ENCODE measurements at regions not wholly inside any gene's neighbourhood (a gene's known extent, or its start where the extent isn't known, plus 50 kb on each side); places are given as distances from the start of the nearest gene placed in this dataset.

DNA sequence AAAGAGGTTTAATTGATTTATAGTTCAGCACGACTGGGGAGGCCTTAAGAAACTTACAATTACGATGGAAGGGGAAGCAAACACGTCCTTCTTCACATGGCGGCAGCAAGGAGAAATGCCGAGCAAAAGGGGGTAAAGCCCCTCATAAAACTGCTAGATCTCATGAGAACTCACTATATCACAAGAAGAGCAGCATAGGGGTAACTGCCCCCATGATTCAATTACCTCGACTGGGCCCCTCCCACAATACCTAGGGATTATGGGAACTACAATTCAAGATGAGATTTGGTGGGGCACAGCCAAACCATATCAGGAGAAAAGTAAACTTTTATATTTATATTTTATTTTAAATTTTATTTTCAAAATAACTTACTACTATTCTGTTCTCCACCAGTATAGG lies 272.0 kb downstream of the MYCN start:
- TF ChIP-seq, protein P1, sequence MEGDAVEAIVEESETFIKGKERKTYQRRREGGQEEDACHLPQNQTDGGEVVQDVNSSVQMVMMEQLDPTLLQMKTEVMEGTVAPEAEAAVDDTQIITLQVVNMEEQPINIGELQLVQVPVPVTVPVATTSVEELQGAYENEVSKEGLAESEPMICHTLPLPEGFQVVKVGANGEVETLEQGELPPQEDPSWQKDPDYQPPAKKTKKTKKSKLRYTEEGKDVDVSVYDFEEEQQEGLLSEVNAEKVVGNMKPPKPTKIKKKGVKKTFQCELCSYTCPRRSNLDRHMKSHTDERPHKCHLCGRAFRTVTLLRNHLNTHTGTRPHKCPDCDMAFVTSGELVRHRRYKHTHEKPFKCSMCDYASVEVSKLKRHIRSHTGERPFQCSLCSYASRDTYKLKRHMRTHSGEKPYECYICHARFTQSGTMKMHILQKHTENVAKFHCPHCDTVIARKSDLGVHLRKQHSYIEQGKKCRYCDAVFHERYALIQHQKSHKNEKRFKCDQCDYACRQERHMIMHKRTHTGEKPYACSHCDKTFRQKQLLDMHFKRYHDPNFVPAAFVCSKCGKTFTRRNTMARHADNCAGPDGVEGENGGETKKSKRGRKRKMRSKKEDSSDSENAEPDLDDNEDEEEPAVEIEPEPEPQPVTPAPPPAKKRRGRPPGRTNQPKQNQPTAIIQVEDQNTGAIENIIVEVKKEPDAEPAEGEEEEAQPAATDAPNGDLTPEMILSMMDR (IDR thresholded peaks at IDR 0.05) = no peak
- TF ChIP-seq POLR2A (IDR thresholded peaks at IDR 0.05) = no peak
- DNase-seq = no peak
- Histone ChIP-seq H3K9me3 (no peaks in the 10 kb centered on the region), H3K27me3 (no peaks in the 10 kb centered on the region), H3K27ac (no peak overlapping the region), H3K36me3 (no peaks in the 10 kb centered on the region), H3K4me1 (no peaks in the 10 kb centered on the region), H3K4me3 (replicated peaks in 1 of 3) (no peak overlapping the region)
- intact Hi-C loops (cut with DNase I) = loop anchor here (10.0 kb wide), 1 partner anchor 268 kb away; the partner anchor contains the start of gene MYCN
- WGBS, 2 donors = 91 to 94% methylated on average over 6 of the region's 6 CpGs

DNA sequence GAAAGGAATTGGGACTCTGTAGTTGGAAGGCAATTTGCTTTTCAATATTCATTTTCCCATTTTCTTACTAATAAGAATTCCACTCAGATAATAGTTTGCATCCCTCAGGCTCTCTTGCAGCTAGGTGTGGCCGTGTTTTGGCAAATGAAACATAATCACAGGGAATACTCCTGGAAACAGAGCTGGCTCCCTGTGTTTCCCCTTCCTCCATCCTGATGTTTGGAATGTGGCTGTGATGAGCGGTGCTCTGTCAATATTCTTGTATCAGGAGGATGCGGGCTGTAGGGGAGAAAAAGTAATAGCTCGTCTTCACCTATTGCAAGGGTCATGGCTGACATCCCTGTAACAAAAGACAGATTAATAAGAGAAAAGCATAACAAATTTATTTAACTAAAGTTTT lies 271.0 kb downstream of the MYCN start:
- no peak for DNase-seq
- Histone ChIP-seq H3K27ac (no peak overlapping the region), H3K4me3 (replicated peaks in 1 of 3) (no peak overlapping the region), H3K4me1 (no peaks in the 10 kb centered on the region), H3K36me3 (no peaks in the 10 kb centered on the region), H3K27me3 (no peaks in the 10 kb centered on the region), H3K9me3 (no peaks in the 10 kb centered on the region)
- WGBS, 2 donors = 50 to 65% methylated on average over 4 of the region's 4 CpGs
- TF ChIP-seq POLR2A (IDR thresholded peaks at IDR 0.05) = no peak
- TF ChIP-seq, protein P1 (IDR thresholded peaks at IDR 0.05) = no peak
- intact Hi-C loops (cut with DNase I) = loop anchor here (10.0 kb wide), 1 partner anchor 267 kb away; the partner anchor contains the start of gene MYCN

DNA sequence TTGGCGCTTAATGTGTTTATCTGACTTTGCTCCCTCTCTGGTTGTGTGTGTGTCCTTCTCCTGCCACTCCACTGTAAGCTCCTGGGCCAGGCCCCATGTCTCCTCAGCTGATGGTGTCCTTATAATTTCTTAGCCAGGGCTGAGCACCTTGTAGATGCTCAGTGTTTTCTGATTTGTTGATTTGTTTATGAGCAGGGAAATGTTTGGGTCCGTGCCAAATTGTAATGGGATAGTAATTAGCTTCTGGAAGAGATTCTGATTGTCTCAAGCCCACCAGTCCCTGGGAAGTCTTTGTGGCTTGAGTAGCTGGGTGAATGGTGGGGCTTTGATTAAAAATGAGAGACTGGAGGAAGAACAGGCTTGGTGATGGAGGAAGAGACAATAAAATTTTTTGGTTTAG lies 270.5 kb downstream of the MYCN start:
- no peak overlapping the region for H3K4me3 ChIP-seq (replicated peaks in 1 of 3)
- H3K27me3 ChIP-seq = no peaks in the 10 kb centered on the region
- WGBS, 2 donors = 75 to 94% methylated on average over 2 of the region's 2 CpGs
- no peak overlapping the region for H3K27ac ChIP-seq
- H3K36me3 ChIP-seq = no peaks in the 10 kb centered on the region
- intact Hi-C loops (cut with DNase I) = loop anchor here (10.0 kb wide), 1 partner anchor 266 kb away; the partner anchor contains the start of gene MYCN
- no peaks in the 10 kb centered on the region for H3K4me1 ChIP-seq
- H3K9me3 ChIP-seq = no peaks in the 10 kb centered on the region
- TF ChIP-seq POLR2A (IDR thresholded peaks at IDR 0.05) = no peak
- TF ChIP-seq, protein P1 (IDR thresholded peaks at IDR 0.05) = no peak
- DNase-seq = no peak

DNA sequence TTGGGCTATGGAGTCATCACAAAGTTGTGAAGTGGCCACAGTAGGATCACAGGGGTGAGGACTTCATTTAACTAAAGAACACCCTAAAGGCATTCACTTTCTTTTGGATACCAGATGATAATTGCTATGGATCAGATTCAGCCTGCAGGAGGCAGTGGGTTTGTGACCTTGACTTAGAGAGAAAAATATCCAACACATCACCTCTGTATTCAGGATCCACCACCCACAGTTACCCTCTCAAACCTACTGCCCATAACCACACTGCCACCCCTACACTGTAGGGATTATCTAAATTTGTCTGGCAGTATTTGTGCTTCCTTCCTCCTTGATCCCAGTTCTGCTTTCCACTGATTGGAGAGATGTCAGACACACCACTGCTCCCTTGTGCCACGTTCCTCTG lies 269.4 kb downstream of the MYCN start:
- no peaks in the 10 kb centered on the region for H3K36me3 ChIP-seq
- intact Hi-C loops (cut with DNase I) = loop anchor here (10.0 kb wide), 1 partner anchor 265 kb away; the partner anchor contains the start of gene MYCN
- WGBS, 2 donors = 43 to 71% methylated on average over 1 of the region's 1 CpG
- no peaks in the 10 kb centered on the region for H3K4me1 ChIP-seq
- TF ChIP-seq, protein P1 (IDR thresholded peaks at IDR 0.05) = no peak
- TF ChIP-seq POLR2A (IDR thresholded peaks at IDR 0.05) = no peak
- DNase-seq = no peak
- H3K9me3 ChIP-seq = no peaks in the 10 kb centered on the region
- no peak overlapping the region for H3K27ac ChIP-seq
- H3K27me3 ChIP-seq = no peaks in the 10 kb centered on the region
- H3K4me3 ChIP-seq (replicated peaks in 1 of 3) = no peak overlapping the region

DNA sequence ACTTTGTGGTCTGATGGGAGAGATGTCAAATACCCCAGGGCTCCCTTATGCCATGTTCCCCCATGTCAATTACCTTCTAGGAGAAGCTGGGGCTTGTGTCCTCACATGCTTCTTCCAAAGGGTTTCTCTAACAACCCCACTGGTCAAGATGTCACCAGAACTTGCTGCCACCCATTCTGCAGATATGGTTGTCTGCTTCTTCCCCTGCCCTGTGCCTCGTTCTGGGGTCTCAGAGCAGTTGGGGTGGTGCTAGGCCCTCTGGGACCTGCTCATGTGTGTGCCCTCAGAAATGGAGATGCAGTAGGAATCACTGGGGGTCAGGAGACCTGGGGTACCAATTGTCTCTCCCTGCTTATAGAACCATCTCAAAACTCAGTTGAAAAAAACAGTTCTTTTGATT lies 268.6 kb downstream of the MYCN start:
- TF ChIP-seq, protein P1 (IDR thresholded peaks at IDR 0.05) = no peak
- no peak for TF ChIP-seq POLR2A (IDR thresholded peaks at IDR 0.05)
- H3K4me1 ChIP-seq = no peaks in the 10 kb centered on the region
- WGBS, 2 donors = 80 to 100% methylated on average over 1 of the region's 1 CpG
- H3K9me3 ChIP-seq = no peaks in the 10 kb centered on the region
- no peak for DNase-seq
- intact Hi-C loops (cut with DNase I) = no loop called here
- H3K4me3 ChIP-seq (replicated peaks in 1 of 3) = no peak overlapping the region
- H3K27me3 ChIP-seq = no peaks in the 10 kb centered on the region
- H3K27ac ChIP-seq = no peak overlapping the region
- H3K36me3 ChIP-seq = no peaks in the 10 kb centered on the region

Data from thyroid gland (tissue), 4 donors.